IMR-90 (cell line): ENCODE measurements at regions not wholly inside any gene's neighbourhood (a gene's known extent, or its start where the extent isn't known, plus 50 kb on each side); places are given as distances from the start of the nearest gene placed in this dataset.

Experiments used
- ATAC-seq: fragments of 200-7000 bp; cut with Tn5 transposase; 2 replicates; pipeline ENCODE4 v1.9.1; 2020; ENCODE audit warnings: low read depth, mild to moderate bottlenecking, moderate library complexity
- BruUV-seq: library from RNA; stranded (reverse); fragments of 400-500 nt; replicated peaks from 2 replicates; lab custom pipeline; 2021; lab: Mats Ljungman, UMichigan
- CTCF ChIA-PET: fragments of 300-600 bp; formaldehyde crosslinking; extraction: SDS; loops from one replicate; lab custom pipeline; 2021; ENCODE audit warnings: antibody characterized with exemption; lab: Yijun Ruan, JAX
- POLR2A ChIA-PET: fragments of 300-600 bp; sonication (Branson Sonifier 250); formaldehyde crosslinking; loops from one replicate; lab custom pipeline; 2022; ENCODE audit warnings: antibody characterized with exemption; ENCODE audit not compliant: unreplicated experiment; lab: Charles Lee
- DNase-seq: peaks from one replicate; pipeline ENCODE4 v3.0.0; 2013
- H2AFZ ChIP-seq: replicated peaks from 2 replicates; pipeline ENCODE3; 2013; ENCODE audit warnings: low read length, mild to moderate bottlenecking; ENCODE audit not compliant: poor library complexity
- H2AK5ac ChIP-seq: 2 replicates; pipeline ENCODE4 v1.6.1; 2013; ENCODE audit warnings: low read depth, low read length, inconsistent platforms
- H2AK9ac ChIP-seq: replicated peaks from 2 replicates; pipeline ENCODE3; 2013; ENCODE audit warnings: mild to moderate bottlenecking, low read depth, low read length, moderate library complexity; ENCODE audit not compliant: poor library complexity
- H2BK120ac ChIP-seq: 2 replicates; pipeline ENCODE4 v1.6.1; 2013; ENCODE audit warnings: low read depth, low read length, inconsistent platforms
- H2BK15ac ChIP-seq: 3 replicates; pipeline ENCODE4 v1.6.1; 2013; ENCODE audit warnings: low read depth, low read length, inconsistent platforms
- H2BK20ac ChIP-seq: 2 replicates; pipeline ENCODE4 v1.6.1; 2013; ENCODE audit warnings: low read depth, mild to moderate bottlenecking, inconsistent platforms, low read length, moderate library complexity
- H2BK5ac ChIP-seq: 2 replicates; pipeline ENCODE4 v1.6.1; 2013; ENCODE audit warnings: mild to moderate bottlenecking, low read depth, low read length, inconsistent platforms; ENCODE audit not compliant: poor library complexity, severe bottlenecking
- H3K14ac ChIP-seq: replicated peaks from 2 replicates; pipeline ENCODE4 v1.6.1; 2013; ENCODE audit warnings: low read depth, low read length, inconsistent platforms
- H3K18ac ChIP-seq: 2 replicates; pipeline ENCODE4 v1.6.1; 2013; ENCODE audit warnings: low read depth, low read length, control low read depth
- H3K23ac ChIP-seq: 2 replicates; pipeline ENCODE4 v1.6.1; 2013; ENCODE audit warnings: low read depth, low read length, inconsistent platforms
- H3K27ac ChIP-seq: 2 replicates; pipeline ENCODE4 v1.5.1; 2013; ENCODE audit warnings: mild to moderate bottlenecking, control low read depth, low read length; ENCODE audit not compliant: insufficient read depth
- H3K27me3 ChIP-seq: 2 replicates; pipeline ENCODE4 v1.6.1; 2013; ENCODE audit warnings: low read length; ENCODE audit not compliant: control insufficient read depth, insufficient read depth
- H3K36me3 ChIP-seq: 2 replicates; pipeline ENCODE4 v1.6.1; 2013; ENCODE audit warnings: low read length, mixed read lengths; ENCODE audit not compliant: control insufficient read depth, insufficient read depth
- H3K4ac ChIP-seq: 2 replicates; pipeline ENCODE4 v1.6.1; 2013; ENCODE audit warnings: low read depth, low read length, inconsistent platforms
- H3K4me1 ChIP-seq: 2 replicates; pipeline ENCODE4 v1.6.1; 2013; ENCODE audit warnings: low read length, mixed read lengths; ENCODE audit not compliant: control insufficient read depth, insufficient read depth
- H3K4me2 ChIP-seq: 2 replicates; pipeline ENCODE4 v1.6.1; 2013; ENCODE audit warnings: low read depth, mild to moderate bottlenecking, control low read depth, low read length, moderate library complexity
- H3K4me3 ChIP-seq: 2 replicates; pipeline ENCODE4 v1.5.1; 2013; ENCODE audit warnings: low read depth, mild to moderate bottlenecking, control low read depth, low read length, moderate library complexity; ENCODE audit not compliant: insufficient read depth
- H3K56ac ChIP-seq: 2 replicates; pipeline ENCODE4 v1.6.1; 2013; ENCODE audit warnings: low read length, inconsistent platforms; ENCODE audit not compliant: insufficient read depth; ENCODE audit errors: extremely low read depth
- H3K79me1 ChIP-seq, 2 experiments: 2 replicates each; pipeline ENCODE4 v1.6.1; 2013; ENCODE audit warnings: low read length in 2 of 2, inconsistent platforms in 1 of 2, low read depth in 1 of 2
- H3K9ac ChIP-seq: 2 replicates; pipeline ENCODE4 v1.6.1; 2013; ENCODE audit warnings: low read depth, low read length, control low read depth
- H3K9me1 ChIP-seq: 2 replicates; pipeline ENCODE4 v1.6.1; 2013; ENCODE audit warnings: low read length, inconsistent platforms; ENCODE audit not compliant: insufficient read depth
- H3K9me3 ChIP-seq: 2 replicates; pipeline ENCODE4 v1.6.1; 2013; ENCODE audit warnings: low read length; ENCODE audit not compliant: control insufficient read depth, insufficient read depth
- H4K20me1 ChIP-seq: 2 replicates; pipeline ENCODE4 v1.6.1; 2013; ENCODE audit warnings: low read length, inconsistent platforms; ENCODE audit not compliant: insufficient read depth
- H4K5ac ChIP-seq: 2 replicates; pipeline ENCODE4 v1.6.1; 2013; ENCODE audit warnings: mild to moderate bottlenecking, low read depth, low read length, control low read depth
- H4K8ac ChIP-seq, 2 experiments: 2 replicates each; pipeline ENCODE4 v1.6.1; 2013; ENCODE audit warnings: low read depth in 2 of 2, low read length in 2 of 2, control low read depth in 1 of 2, inconsistent platforms in 1 of 2
- H4K91ac ChIP-seq: 2 replicates; pipeline ENCODE4 v1.6.1; 2013; ENCODE audit warnings: low read depth, low read length, inconsistent platforms; ENCODE audit not compliant: insufficient read depth
- CEBPB ChIP-seq: IDR thresholded peaks from 2 replicates; pipeline ENCODE4 v1.6.1; 2012; ENCODE audit warnings: low read depth, low read length, improper control_type of control experiment
- CHD1 ChIP-seq: IDR thresholded peaks from 2 replicates; pipeline ENCODE4 v1.6.1; 2012; ENCODE audit warnings: low read depth, low read length, improper control_type of control experiment
- FOS ChIP-seq: fragments of 150-350 bp; IDR thresholded peaks from 2 replicates; pipeline ENCODE4 v1.6.1; 2016; ENCODE audit warnings: low read depth, low read length
- MAZ ChIP-seq: IDR thresholded peaks from 2 replicates; pipeline ENCODE4 v1.6.1; 2012; ENCODE audit warnings: low read depth, mild to moderate bottlenecking, low read length, improper control_type of control experiment, moderate library complexity, borderline replicate concordance
- MXI1 ChIP-seq: IDR thresholded peaks from 2 replicates; pipeline ENCODE4 v1.6.1; 2012; ENCODE audit warnings: low read depth, mild to moderate bottlenecking, low read length, moderate library complexity, borderline replicate concordance
- NFE2L2 ChIP-seq: fragments of 150-350 bp; IDR thresholded peaks from 2 replicates; pipeline ENCODE4 v1.6.1; 2016; ENCODE audit warnings: low read depth, mild to moderate bottlenecking, low read length
- POLR2A ChIP-seq: IDR thresholded peaks from 2 replicates; pipeline ENCODE4 v1.6.1; 2012; ENCODE audit warnings: mild to moderate bottlenecking, low read depth, low read length
- RAD21 ChIP-seq: IDR thresholded peaks from 2 replicates; pipeline ENCODE4 v1.6.1; 2012; ENCODE audit warnings: low read length, improper control_type of control experiment
- RCOR1 ChIP-seq: IDR thresholded peaks from 2 replicates; pipeline ENCODE4 v1.6.1; 2012; ENCODE audit warnings: mild to moderate bottlenecking, low read length, improper control_type of control experiment; ENCODE audit not compliant: insufficient replicate concordance
- RFX5 ChIP-seq: IDR thresholded peaks from 2 replicates; pipeline ENCODE4 v1.8.0; 2012; ENCODE audit warnings: low read depth, mild to moderate bottlenecking, low read length, moderate library complexity
- SMC3 ChIP-seq: fragments of 150-350 bp; IDR thresholded peaks from 2 replicates; pipeline ENCODE4 v1.6.1; 2016; ENCODE audit warnings: low read depth, mild to moderate bottlenecking, antibody characterized with exemption, low read length, moderate library complexity
- WGBS, 2 experiments: methylation state at CpG; one replicate each; pipeline versions ENCODE4 v1.1.5 to v1.1.7; 2013; ENCODE audit warnings: missing lambda C conversion rate in 2 of 2; ENCODE audit not compliant: insufficient read length in 1 of 2; ENCODE audit errors: extremely low coverage in 2 of 2; 5-methylcytosine and 5-hydroxymethylcytosine counted together
- dilution Hi-C: fragments of 300-500 bp; cut with HindIII; formaldehyde crosslinking; loops from one replicate; pipeline ENCODE4 v1.14.3; 2018; ENCODE audit warnings: low sequenced_read_pairs; ENCODE audit not compliant: unreplicated experiment
- in situ Hi-C: fragments of 300-500 bp; cut with MboI; formaldehyde crosslinking; loops from 3 replicates; pipeline ENCODE4 v1.14.3; 2019; ENCODE audit warnings: low sequenced_read_pairs, inconsistent platforms, mixed read lengths
- intact Hi-C: fragments of 100-400 bp; cut with micrococcal nuclease; formaldehyde crosslinking; loops from 2 replicates; pipeline ENCODE4 v1.10.0; 2022
- TF ChIP-seq, protein P1 (sequence below): fragments of 150-350 bp; IDR thresholded peaks from 2 replicates; pipeline ENCODE4 v1.6.1; 2017; ENCODE audit warnings: mild to moderate bottlenecking, antibody characterized with exemption, low read length, low read depth
- TF ChIP-seq, protein P2 (sequence below): conservative IDR thresholded peaks from 2 replicates; pipeline ENCODE4 v1.5.1; 2012; ENCODE audit warnings: mild to moderate bottlenecking, low read depth, low read length, improper control_type of control experiment
- TF ChIP-seq, protein P3 (sequence below): fragments of 150-350 bp; IDR thresholded peaks from 2 replicates; pipeline ENCODE4 v1.6.1; 2016; ENCODE audit warnings: low read depth, mild to moderate bottlenecking, low read length, moderate library complexity, borderline replicate concordance

DNA sequence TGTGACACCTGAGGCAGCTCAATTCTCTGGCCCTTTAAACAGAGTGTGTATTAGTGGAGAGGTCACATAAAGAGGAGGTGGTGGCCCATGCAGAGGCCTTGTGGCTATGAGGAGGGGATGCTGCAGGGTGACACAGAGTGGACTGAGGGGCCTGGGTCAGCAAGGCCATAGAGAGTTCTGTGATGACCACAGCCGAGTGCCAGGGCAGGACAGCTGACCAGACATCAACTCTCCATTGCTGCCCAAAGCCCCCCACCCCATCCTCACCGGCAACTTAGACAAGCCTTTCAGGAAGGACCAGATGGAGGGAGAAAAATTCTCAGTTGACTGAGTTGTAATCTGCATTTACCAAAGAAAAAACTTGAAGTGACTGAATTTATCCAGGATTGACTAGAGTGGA lies 378.1 kb downstream of the RPS24 start:
- dilution Hi-C loops, result no loop called here
- Histone ChIP-seq H4K91ac (no peak overlapping the region), H2BK20ac (no peak overlapping the region), H2AK9ac (no peak overlapping the region), H2BK5ac (no peak overlapping the region), H3K4me3 (no peak overlapping the region), H3K4me1 (peaks cover 9% of the 10 kb centered on the region; the same call in 1 of the 2 replicates), H4K20me1 (0 out of 2 replicates have a peak, but pooled peaks cover 4% of the 10 kb centered on the region), H3K9ac (no peak overlapping the region), H3K9me3 (no peaks in the 10 kb centered on the region), H3K56ac (no peak overlapping the region), H3K36me3 (no peaks in the 10 kb centered on the region), H4K5ac (no peak overlapping the region), H3K18ac (no peak overlapping the region), H3K4ac (no peak overlapping the region), H3K79me1 (no peaks in the 10 kb centered on the region), H2BK120ac (no peak overlapping the region), H3K27ac (no peak overlapping the region), H3K9me1 (peaks cover 10% of the 10 kb centered on the region), H3K23ac (no peak overlapping the region), H2AK5ac (no peak overlapping the region), H3K27me3 (peaks cover 4% of the 10 kb centered on the region; the same call in 1 of the 2 replicates), H2BK15ac (no peak overlapping the region), H4K8ac (no peak overlapping the region), H3K4me2 (no peak overlapping the region), H2AFZ (no peak overlapping the region), H3K14ac (no peak overlapping the region)
- intact Hi-C loops, result no loop called here
- POLR2A ChIA-PET, result no interaction called here
- TF ChIP-seq NFE2L2, result no peak
- TF ChIP-seq, protein P1, sequence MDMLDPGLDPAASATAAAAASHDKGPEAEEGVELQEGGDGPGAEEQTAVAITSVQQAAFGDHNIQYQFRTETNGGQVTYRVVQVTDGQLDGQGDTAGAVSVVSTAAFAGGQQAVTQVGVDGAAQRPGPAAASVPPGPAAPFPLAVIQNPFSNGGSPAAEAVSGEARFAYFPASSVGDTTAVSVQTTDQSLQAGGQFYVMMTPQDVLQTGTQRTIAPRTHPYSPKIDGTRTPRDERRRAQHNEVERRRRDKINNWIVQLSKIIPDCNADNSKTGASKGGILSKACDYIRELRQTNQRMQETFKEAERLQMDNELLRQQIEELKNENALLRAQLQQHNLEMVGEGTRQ, result no peak
- TF ChIP-seq, protein P2, sequence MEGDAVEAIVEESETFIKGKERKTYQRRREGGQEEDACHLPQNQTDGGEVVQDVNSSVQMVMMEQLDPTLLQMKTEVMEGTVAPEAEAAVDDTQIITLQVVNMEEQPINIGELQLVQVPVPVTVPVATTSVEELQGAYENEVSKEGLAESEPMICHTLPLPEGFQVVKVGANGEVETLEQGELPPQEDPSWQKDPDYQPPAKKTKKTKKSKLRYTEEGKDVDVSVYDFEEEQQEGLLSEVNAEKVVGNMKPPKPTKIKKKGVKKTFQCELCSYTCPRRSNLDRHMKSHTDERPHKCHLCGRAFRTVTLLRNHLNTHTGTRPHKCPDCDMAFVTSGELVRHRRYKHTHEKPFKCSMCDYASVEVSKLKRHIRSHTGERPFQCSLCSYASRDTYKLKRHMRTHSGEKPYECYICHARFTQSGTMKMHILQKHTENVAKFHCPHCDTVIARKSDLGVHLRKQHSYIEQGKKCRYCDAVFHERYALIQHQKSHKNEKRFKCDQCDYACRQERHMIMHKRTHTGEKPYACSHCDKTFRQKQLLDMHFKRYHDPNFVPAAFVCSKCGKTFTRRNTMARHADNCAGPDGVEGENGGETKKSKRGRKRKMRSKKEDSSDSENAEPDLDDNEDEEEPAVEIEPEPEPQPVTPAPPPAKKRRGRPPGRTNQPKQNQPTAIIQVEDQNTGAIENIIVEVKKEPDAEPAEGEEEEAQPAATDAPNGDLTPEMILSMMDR, result no peak
- TF ChIP-seq MAZ, result no peak
- no peak for TF ChIP-seq RCOR1
- no peak for TF ChIP-seq CEBPB
- no peak for TF ChIP-seq MXI1
- no peak for TF ChIP-seq CHD1
- TF ChIP-seq POLR2A, result no peak
- no peak for TF ChIP-seq SMC3
- TF ChIP-seq, protein P3, sequence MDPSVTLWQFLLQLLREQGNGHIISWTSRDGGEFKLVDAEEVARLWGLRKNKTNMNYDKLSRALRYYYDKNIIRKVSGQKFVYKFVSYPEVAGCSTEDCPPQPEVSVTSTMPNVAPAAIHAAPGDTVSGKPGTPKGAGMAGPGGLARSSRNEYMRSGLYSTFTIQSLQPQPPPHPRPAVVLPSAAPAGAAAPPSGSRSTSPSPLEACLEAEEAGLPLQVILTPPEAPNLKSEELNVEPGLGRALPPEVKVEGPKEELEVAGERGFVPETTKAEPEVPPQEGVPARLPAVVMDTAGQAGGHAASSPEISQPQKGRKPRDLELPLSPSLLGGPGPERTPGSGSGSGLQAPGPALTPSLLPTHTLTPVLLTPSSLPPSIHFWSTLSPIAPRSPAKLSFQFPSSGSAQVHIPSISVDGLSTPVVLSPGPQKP, result no peak
- no peak for TF ChIP-seq FOS
- TF ChIP-seq RAD21, result no peak
- no peak for TF ChIP-seq RFX5
- ATAC-seq, result no peak
- WGBS, 2 experiments, result no CpG with 5 or more reads among the region's 2 CpGs
- in situ Hi-C loops, result no loop called here
- BruUV-seq, result no TSS peak
- DNase-seq, result no peak
- CTCF ChIA-PET, result no interaction called here
